ENCODE measurements at regions not wholly inside any gene's neighbourhood (a gene's known extent, or its start where the extent isn't known, plus 50 kb on each side); places are given as distances from the start of the nearest gene placed in this dataset.

GRCh38 chr1:208524376-208524775 lies 280.2 kb upstream of the PLXNA2 start:
- TF ChIP-seq CTCF (IDR thresholded peaks at IDR 0.05), result no peak
- no peak for TF ChIP-seq POLR2A (IDR thresholded peaks at IDR 0.05)

Data from lower leg skin (tissue), 3 donors.